ENCODE measurements at regions not wholly inside any gene's neighbourhood (a gene's known extent, or its start where the extent isn't known, plus 50 kb on each side); places are given as distances from the start of the nearest gene placed in this dataset.

DNA sequence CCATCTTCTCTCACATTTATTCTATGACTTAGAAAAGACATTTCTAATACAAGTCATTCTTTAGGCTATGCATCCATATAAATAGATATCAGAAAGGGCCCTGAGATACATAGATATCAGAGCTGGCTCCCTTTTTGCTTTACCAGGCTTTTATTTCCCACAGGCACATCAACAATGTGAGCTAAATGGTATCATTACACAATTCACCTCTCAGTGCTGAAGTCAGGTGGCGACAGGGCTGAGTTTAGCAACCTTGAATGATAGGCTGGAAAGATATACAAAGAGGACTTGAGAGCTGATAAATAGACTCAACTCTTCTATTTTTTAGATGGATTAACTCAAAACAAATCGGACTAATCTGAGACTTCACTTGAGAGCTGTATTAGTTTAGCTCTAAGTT lies 189.2 kb upstream of the COL1A2 start:
- Histone ChIP-seq H3K4me1 (no peaks in the 10 kb centered on the region), H3K36me3 (no peaks in the 10 kb centered on the region), H3K4me3 (no peak overlapping the region), H3K27me3 (no peaks in the 10 kb centered on the region), H3K9me3 (no peaks in the 10 kb centered on the region), H3K27ac (no peak overlapping the region)
- no peak for DNase-seq (ENCODE audit: low spot score in 2 of 2)
- TF ChIP-seq, protein P1, sequence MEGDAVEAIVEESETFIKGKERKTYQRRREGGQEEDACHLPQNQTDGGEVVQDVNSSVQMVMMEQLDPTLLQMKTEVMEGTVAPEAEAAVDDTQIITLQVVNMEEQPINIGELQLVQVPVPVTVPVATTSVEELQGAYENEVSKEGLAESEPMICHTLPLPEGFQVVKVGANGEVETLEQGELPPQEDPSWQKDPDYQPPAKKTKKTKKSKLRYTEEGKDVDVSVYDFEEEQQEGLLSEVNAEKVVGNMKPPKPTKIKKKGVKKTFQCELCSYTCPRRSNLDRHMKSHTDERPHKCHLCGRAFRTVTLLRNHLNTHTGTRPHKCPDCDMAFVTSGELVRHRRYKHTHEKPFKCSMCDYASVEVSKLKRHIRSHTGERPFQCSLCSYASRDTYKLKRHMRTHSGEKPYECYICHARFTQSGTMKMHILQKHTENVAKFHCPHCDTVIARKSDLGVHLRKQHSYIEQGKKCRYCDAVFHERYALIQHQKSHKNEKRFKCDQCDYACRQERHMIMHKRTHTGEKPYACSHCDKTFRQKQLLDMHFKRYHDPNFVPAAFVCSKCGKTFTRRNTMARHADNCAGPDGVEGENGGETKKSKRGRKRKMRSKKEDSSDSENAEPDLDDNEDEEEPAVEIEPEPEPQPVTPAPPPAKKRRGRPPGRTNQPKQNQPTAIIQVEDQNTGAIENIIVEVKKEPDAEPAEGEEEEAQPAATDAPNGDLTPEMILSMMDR (IDR thresholded peaks at IDR 0.05) = no peak
- no peak for TF ChIP-seq EP300 (IDR thresholded peaks at IDR 0.05)
- TF ChIP-seq POLR2A (IDR thresholded peaks at IDR 0.05) = no peak
- 92 to 97% methylated on average over 2 of the region's 2 CpGs for WGBS, 2 donors

DNA sequence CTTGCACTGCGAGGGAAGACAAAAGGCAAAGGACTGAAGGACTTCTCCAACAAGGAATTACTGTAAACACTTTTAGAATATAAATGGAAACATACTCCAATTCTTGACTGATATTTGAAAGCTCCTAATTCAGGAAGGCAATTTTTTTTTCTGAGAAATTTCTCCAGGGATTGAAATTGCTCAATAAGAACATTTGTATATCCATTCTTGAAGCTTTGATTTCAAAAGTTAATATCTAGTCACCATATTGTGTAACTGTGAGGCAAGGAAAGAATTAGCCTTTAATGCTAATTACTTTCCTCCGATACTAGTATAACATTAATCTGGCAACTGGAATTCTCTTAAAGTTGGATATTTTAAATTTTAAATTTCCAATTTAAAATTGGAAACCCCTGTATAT lies 188.4 kb upstream of the COL1A2 start:
- 59 to 73% methylated on average over 2 of the region's 2 CpGs for WGBS, 2 donors
- TF ChIP-seq EP300 (IDR thresholded peaks at IDR 0.05) (no peak), POLR2A (IDR thresholded peaks at IDR 0.05) (no peak)
- TF ChIP-seq, protein P1 (IDR thresholded peaks at IDR 0.05) = no peak
- no peak overlapping the region for H3K27ac ChIP-seq

DNA sequence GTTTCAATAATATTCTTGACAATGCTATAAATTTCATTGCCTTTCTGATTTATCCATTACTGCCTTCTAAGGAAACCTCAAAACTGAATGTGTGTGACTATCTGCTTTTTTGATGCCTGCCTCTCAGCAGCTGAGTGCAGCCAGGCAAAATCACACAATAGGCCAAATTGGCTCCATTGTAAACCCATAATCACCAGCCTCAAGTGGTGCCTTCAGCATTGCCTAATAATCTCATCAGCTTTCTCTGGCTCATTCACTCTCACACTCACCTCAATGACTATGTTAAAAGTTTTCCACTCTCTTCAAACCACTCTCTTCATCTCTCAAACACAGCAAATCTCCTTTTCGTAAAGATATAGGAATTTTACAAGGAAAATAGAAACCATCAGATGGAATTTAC lies 182.5 kb upstream of the COL1A2 start:
- DNase-seq (ENCODE audit: low spot score in 2 of 2) = no peak
- WGBS, 2 donors = 91 to 94% methylated on average over 1 of the region's 1 CpG
- no peaks in the 10 kb centered on the region for H3K9me3 ChIP-seq
- no peaks in the 10 kb centered on the region for H3K4me1 ChIP-seq
- TF ChIP-seq, protein P1 (IDR thresholded peaks at IDR 0.05) = no peak
- TF ChIP-seq EP300 (IDR thresholded peaks at IDR 0.05) = no peak
- no peak for TF ChIP-seq POLR2A (IDR thresholded peaks at IDR 0.05)
- no peaks in the 10 kb centered on the region for H3K36me3 ChIP-seq
- H3K27ac ChIP-seq = no peak overlapping the region
- H3K27me3 ChIP-seq = no peaks in the 10 kb centered on the region
- H3K4me3 ChIP-seq = no peak overlapping the region

More for the DNA sequence above, 188.4 kb upstream of the COL1A2 start:
- Histone ChIP-seq H3K4me3 (no peak overlapping the region), H3K9me3 (no peaks in the 10 kb centered on the region), H3K36me3 (no peaks in the 10 kb centered on the region), H3K27me3 (no peaks in the 10 kb centered on the region), H3K4me1 (no peaks in the 10 kb centered on the region)
- no peak for DNase-seq (ENCODE audit: low spot score in 2 of 2)

GRCh38 chr7:94216944-94217461 lies 177.7 kb upstream of the COL1A2 start:
- WGBS, 2 donors = 38 to 46% methylated on average over 3 of the region's 3 CpGs
- Histone ChIP-seq H3K27me3 (no peaks in the 10 kb centered on the region), H3K36me3 (no peaks in the 10 kb centered on the region), H3K27ac (no peak overlapping the region), H3K9me3 (no peaks in the 10 kb centered on the region), H3K4me1 (no peaks in the 10 kb centered on the region), H3K4me3 (no peak overlapping the region)
- DNase-seq (ENCODE audit: low spot score in 2 of 2) = no peak
- TF ChIP-seq POLR2A (IDR thresholded peaks at IDR 0.05) (no peak), EP300 (IDR thresholded peaks at IDR 0.05) (no peak)
- TF ChIP-seq, protein P1 (IDR thresholded peaks at IDR 0.05) = no peak

- Histone ChIP-seq H3K36me3 (no peaks in the 10 kb centered on the region), H3K9me3 (no peaks in the 10 kb centered on the region), H3K4me1 (no peaks in the 10 kb centered on the region), H3K27me3 (no peaks in the 10 kb centered on the region), H3K4me3 (no peak overlapping the region), H3K27ac (no peak overlapping the region)
- no peak for TF ChIP-seq POLR2A (IDR thresholded peaks at IDR 0.05)
- TF ChIP-seq, protein P1 (IDR thresholded peaks at IDR 0.05) = no peak
- TF ChIP-seq EP300 (IDR thresholded peaks at IDR 0.05) = no peak
- DNase-seq (ENCODE audit: low spot score in 2 of 2) = no peak
- 92 to 94% methylated on average over 2 of the region's 2 CpGs for WGBS, 2 donors
These were observed 176.9 kb upstream of the COL1A2 start for GRCh38 chr7:94217766-94218165.

All from tibial nerve (tissue), 4 donors.